Natural killer cell (primary cell): ENCODE measurements at regions not wholly inside any gene's neighbourhood (a gene's known extent, or its start where the extent isn't known, plus 50 kb on each side); places are given as distances from the start of the nearest gene placed in this dataset.

Source experiments
- ATAC-seq, 3 donors: fragments of 150-1000 bp in 2 of 3; fragments of 200-7000 bp in 1 of 3; cut with Tn5 transposase; 1 replicate in 1 of 3; 2 replicates in 2 of 3; pipeline ENCODE4 v1.10.0; 2021; ENCODE audit warnings: mild to moderate bottlenecking in 2 of 3, moderate library complexity in 2 of 3
- DNase-seq, 2 donors: peaks; one replicate each; pipeline versions ENCODE4 v3.0.0 to v3.0.0-alpha.2; 2013 to 2021; ENCODE audit warnings: mixed read lengths in 1 of 2
- H3K27ac ChIP-seq: one replicate; pipeline ENCODE4 v1.5.1; 2013; ENCODE audit warnings: mild to moderate bottlenecking, low read length
- H3K27me3 ChIP-seq: one replicate; pipeline ENCODE4 v1.6.1; 2013; ENCODE audit warnings: low read length; ENCODE audit not compliant: control insufficient read depth, insufficient read depth
- H3K36me3 ChIP-seq: one replicate; pipeline ENCODE4 v1.6.1; 2013; ENCODE audit warnings: low read length; ENCODE audit not compliant: control insufficient read depth, insufficient read depth
- H3K4me1 ChIP-seq: one replicate; pipeline ENCODE4 v1.6.1; 2013; ENCODE audit warnings: low read length; ENCODE audit not compliant: control insufficient read depth, insufficient read depth
- H3K4me3 ChIP-seq: one replicate; pipeline ENCODE4 v1.5.1; 2013; ENCODE audit warnings: low read length
- H3K9me3 ChIP-seq: one replicate; pipeline ENCODE4 v1.6.1; 2013; ENCODE audit warnings: low read length; ENCODE audit not compliant: control insufficient read depth, insufficient read depth
- H3K27ac Mint-ChIP-seq, 2 donors: one replicate each; pipeline ENCODE4 v1.8.0; 2022; ENCODE audit warnings: mild to moderate bottlenecking in 2 of 2, mixed read lengths in 2 of 2, moderate library complexity in 1 of 2
- H3K27me3 Mint-ChIP-seq, 2 donors: one replicate each; pipeline ENCODE4 v1.8.0; 2022; ENCODE audit warnings: low read depth in 2 of 2, mixed read lengths in 2 of 2
- H3K36me3 Mint-ChIP-seq: one replicate; pipeline ENCODE4 v1.8.0; 2022; ENCODE audit warnings: mixed read lengths
- H3K4me1 Mint-ChIP-seq, 2 donors: one replicate each; pipeline ENCODE4 v1.8.0; 2022; ENCODE audit warnings: mixed read lengths in 2 of 2
- H3K4me3 Mint-ChIP-seq: one replicate; pipeline ENCODE4 v1.8.0; 2022; ENCODE audit warnings: mild to moderate bottlenecking, moderate library complexity, mixed read lengths
- H3K9me3 Mint-ChIP-seq, 2 donors: one replicate each; pipeline ENCODE4 v1.8.0; 2022; ENCODE audit warnings: mixed read lengths in 2 of 2
- CTCF ChIP-seq: fragments of 200-600 bp; IDR thresholded peaks from one replicate; pipeline ENCODE4 v1.8.0; 2022; ENCODE audit warnings: antibody characterized with exemption
- WGBS: methylation state at CpG from one replicate; pipeline ENCODE4 v1.1.7; 2013; ENCODE audit warnings: missing lambda C conversion rate; ENCODE audit not compliant: insufficient coverage; 5-methylcytosine and 5-hydroxymethylcytosine counted together
- intact Hi-C: fragments of 100-400 bp; cut with micrococcal nuclease; formaldehyde crosslinking; loops from one replicate; pipeline ENCODE4 v1.14.2; 2022

GRCh38 chr12:115455268-115455681 is 771.3 kb upstream of the TBX3 start:
- Histone ChIP-seq H3K27ac (no peak overlapping the region), H3K36me3 (no peaks in the 10 kb centered on the region), H3K4me1 (no peaks in the 10 kb centered on the region), H3K4me3 (no peak overlapping the region), H3K27me3 (no peaks in the 10 kb centered on the region), H3K9me3 (no peaks in the 10 kb centered on the region)
- ATAC-seq (no peak), DNase-seq (no peak)
- Mint-ChIP-seq H3K36me3 (no peaks in the 10 kb centered on the region), H3K27me3 (peaks cover 12 to 19% of the 10 kb centered on the region in 2 donors), H3K4me1 (peaks cover 0 to 8% of the 10 kb centered on the region in 2 donors), H3K9me3 (peaks cover 6 to 7% of the 10 kb centered on the region in 2 donors), H3K27ac (no peak overlapping the region), H3K4me3 (no peak overlapping the region)
- 87% methylated on average over 8 of the region's 8 CpGs for WGBS
- TF ChIP-seq CTCF: no peak
- intact Hi-C loops: no loop called here

GRCh38 chr12:115452751-115453281 is 768.8 kb upstream of the TBX3 start:
- no peak overlapping the region for H3K27ac Mint-ChIP-seq
- Histone ChIP-seq H3K27ac (no peak overlapping the region), H3K27me3 (no peaks in the 10 kb centered on the region), H3K4me1 (no peaks in the 10 kb centered on the region), H3K36me3 (no peaks in the 10 kb centered on the region), H3K4me3 (no peak overlapping the region), H3K9me3 (no peaks in the 10 kb centered on the region)
- H3K27me3 Mint-ChIP-seq: peaks cover 17 to 26% of the 10 kb centered on the region in 2 donors
- no peak for TF ChIP-seq CTCF
- WGBS: 90% methylated on average over 10 of the region's 10 CpGs
- no peaks in the 10 kb centered on the region for H3K36me3 Mint-ChIP-seq
- intact Hi-C loops: no loop called here
- peaks cover 5 to 6% of the 10 kb centered on the region in 2 donors for H3K9me3 Mint-ChIP-seq
- no peak for ATAC-seq
- peaks cover 0 to 8% of the 10 kb centered on the region in 2 donors for H3K4me1 Mint-ChIP-seq
- no peak overlapping the region for H3K4me3 Mint-ChIP-seq
- no peak for DNase-seq

- H3K9me3 ChIP-seq: no peaks in the 10 kb centered on the region
- H3K27me3 ChIP-seq: no peaks in the 10 kb centered on the region
- DNase-seq (no peak), ATAC-seq (no peak)
- Mint-ChIP-seq H3K27me3 (peaks cover 17 to 26% of the 10 kb centered on the region in 2 donors), H3K4me1 (peaks cover 0 to 8% of the 10 kb centered on the region in 2 donors), H3K36me3 (no peaks in the 10 kb centered on the region), H3K4me3 (no peak overlapping the region), H3K27ac (no peak overlapping the region), H3K9me3 (peaks cover 5 to 6% of the 10 kb centered on the region in 2 donors)
- no peaks in the 10 kb centered on the region for H3K4me1 ChIP-seq
- H3K36me3 ChIP-seq: no peaks in the 10 kb centered on the region
- TF ChIP-seq CTCF: no peak
- no peak overlapping the region for H3K4me3 ChIP-seq
- WGBS: 6% methylated on average over 80 of the region's 83 CpGs
- intact Hi-C loops: no loop called here
- no peak overlapping the region for H3K27ac ChIP-seq
These were observed 768.1 kb upstream of the TBX3 start for GRCh38 chr12:115451780-115452736.
